EL (cell line): ENCODE measurements at regions not wholly inside any gene's neighbourhood (a gene's known extent, or its start where the extent isn't known, plus 50 kb on each side); places are given as distances from the start of the nearest gene placed in this dataset.

Experiments used
- DNase-seq: peaks from one replicate; pipeline ENCODE4 v3.0.0-alpha.2; 2016

DNA sequence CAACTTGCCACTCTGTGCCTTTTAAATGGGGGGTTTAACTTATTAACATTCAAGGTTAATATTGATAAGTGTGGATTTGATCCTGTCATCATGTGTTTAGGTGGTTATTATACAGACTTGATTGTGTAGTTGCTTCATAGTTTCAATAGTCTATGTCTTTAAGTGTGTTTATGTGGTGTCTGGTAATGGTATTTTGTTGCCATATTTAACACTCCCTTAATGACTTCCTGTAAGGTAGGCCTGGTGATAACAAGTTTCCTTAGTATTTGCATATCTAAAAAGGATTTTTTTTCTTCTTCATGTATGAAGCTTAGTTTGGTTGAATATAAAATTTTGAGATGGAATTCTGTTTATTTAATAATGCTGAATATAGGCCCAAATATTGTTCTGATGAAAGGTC is 506.0 kb upstream of the ZNF462 start:
- DNase-seq = no peak

DNA sequence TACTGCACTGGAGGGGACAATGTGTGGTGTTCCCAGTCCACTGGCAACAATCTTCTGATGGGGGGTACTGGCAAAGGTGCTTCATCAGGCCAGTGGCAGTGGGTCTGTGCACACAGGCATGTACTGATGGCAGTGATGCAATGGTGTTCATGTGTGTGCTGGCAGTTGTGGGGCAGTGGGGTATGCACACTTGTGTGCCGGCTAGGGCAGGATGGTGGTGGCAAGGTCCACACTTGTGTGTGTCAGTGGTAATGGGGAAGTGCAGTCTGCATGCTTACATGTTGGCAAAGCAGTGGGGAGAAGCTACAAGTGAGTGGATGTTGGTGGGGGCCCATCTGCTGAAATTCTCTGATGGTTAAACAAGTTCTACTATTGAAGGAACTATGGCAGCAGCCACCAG is 504.6 kb upstream of the ZNF462 start:
- DNase-seq = no peak

DNA sequence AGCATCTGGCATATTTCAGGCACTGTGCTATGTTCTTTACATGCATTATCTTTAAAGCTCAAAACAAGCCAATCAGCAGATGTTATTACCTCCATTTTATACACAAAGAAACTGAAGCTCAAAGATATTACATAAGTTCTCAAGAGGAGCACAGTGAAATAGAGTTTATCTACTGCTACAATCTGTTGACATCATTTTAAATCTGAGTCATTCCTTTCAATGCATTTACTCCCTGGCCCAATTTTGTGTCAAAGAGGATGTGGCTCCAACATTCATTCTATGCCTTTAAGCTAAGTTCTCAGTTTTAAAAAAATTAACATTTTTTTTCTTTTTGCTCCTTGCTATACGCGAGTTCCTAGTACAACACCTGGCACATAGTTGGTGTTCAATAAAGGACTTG is 486.3 kb upstream of the ZNF462 start:
- DNase-seq = peak; percentile 16

DNA sequence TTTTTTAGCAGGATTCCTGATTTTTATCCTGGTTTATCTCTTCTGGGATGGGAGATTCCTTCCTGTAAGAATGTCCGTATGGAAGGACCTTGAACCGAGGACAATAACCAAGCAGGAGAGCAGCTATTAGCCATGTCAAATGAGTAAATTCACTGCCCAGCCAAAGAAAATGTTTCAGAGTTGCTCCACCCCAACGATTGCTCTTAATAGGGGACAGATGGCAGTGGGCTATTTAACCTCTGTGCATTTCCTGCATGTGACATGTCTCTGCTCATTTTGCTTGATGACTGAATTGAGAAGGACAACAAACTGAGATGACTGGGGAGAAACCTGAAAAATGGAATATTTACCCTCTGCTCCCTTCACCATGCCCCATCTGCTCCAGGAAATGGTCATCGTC is 479.9 kb upstream of the ZNF462 start:
- no peak for DNase-seq

DNA sequence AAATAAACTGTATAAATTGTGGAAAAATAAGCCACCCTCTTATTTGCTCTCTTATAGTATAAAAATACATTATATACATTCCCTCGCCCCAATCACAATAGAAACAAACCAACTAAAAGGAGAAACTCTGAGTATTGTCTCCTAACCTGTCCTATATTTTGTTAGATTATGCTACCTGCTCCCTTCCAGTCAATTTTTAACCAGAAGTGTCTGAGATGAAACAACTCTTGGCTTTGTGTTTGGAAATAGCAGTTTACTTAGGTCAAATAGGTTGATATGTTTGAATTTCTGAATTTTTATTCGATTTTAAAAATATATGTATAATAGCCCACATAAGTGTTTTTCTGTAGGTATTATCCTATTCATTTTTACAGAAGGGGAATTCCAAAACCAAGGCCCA is 475.0 kb upstream of the ZNF462 start:
- DNase-seq = no peak

DNA sequence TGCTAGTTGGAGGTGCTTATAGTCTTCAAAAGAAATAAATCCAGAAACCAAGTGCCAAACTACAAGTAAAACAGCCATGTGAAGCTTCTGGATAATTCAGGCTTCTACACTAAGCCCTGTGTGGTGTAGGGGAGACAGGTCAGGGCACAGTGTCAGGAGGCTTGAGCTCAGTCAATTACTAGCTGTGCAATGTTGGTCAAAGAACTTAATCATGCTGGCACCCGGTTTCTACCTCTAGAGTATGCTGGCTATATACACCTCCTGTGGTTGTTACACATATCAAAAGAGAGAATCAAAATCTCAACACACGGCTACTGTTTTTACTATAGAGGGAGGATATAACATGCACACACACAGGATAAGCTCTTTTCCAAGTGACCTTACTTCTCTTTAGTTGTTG is 469.7 kb upstream of the ZNF462 start:
- no peak for DNase-seq

DNA sequence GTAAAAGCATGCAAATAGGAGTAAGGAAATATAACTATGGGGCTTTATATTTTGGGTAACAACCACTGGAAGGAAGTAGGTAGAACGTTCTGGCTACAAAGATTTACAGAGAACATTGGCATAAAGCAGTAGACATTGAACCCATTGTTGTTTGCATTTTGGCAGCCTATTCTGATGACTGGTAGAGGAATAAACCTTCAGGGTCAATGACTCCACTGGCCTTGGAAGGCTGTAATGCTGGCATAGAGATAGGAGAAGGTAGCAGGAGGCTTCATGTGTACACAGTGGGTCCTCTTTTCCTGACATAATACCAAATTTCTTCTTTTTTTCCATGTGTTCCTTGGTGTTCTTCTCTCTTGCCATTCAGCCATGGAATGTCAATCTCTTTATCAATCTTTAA is 462.8 kb upstream of the ZNF462 start:
- no peak for DNase-seq

DNA sequence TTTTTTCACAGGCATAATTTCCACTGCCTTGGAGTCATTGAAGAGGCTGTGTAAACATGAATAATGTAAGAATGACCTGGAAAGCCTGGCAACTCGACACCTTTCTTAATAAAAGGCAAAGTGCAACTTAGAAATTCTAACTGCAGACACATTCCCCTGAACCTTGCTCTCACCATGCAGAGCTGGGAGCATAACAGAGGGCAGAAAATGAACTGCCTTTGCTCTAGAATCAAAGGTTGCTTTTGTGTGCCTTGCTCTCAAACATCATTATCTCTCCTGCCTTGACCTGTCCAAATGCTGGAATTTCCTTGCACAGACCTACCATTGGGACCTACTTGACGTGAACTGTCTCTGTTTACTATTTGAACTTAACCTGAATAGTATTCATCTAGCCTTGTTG is 462.0 kb upstream of the ZNF462 start:
- no peak for DNase-seq

DNA sequence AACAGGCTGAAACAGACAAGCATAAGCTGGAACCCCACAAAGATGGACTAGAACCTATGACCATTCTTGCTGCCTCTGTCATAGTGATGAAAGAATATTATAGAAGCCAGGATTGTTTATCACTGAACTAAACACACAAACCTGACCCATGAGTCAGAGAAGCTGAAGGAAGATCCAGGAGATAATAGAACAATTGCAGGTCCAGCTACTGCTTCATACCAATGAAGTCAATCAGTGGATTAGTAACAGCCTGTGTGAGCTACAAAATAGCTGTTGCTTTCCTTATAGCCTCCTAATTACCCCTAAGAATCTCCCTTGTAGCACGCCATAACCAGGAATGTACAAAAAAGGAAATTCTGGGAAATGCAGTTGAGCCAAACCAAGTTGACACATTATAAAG is 459.9 kb upstream of the ZNF462 start:
- peak; percentile 68 for DNase-seq

DNA sequence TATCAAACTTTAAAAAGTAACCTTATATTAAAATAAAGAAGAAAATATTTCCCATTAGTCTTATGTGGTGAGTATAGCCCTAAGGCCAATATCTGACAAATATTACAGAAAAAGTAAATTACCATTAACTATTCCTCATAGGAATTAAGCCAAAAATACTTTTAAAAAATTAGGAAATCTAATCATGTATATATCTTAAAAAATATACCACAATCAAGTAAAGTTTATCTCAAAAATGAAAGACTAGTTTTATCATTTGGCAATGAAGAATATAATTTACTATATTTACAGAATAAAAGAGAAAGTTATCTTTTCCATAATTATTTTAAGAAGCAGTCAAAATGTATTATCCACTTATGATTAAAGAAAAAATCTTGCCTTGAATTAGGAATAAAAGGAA is 458.8 kb upstream of the ZNF462 start:
- DNase-seq = no peak

DNA sequence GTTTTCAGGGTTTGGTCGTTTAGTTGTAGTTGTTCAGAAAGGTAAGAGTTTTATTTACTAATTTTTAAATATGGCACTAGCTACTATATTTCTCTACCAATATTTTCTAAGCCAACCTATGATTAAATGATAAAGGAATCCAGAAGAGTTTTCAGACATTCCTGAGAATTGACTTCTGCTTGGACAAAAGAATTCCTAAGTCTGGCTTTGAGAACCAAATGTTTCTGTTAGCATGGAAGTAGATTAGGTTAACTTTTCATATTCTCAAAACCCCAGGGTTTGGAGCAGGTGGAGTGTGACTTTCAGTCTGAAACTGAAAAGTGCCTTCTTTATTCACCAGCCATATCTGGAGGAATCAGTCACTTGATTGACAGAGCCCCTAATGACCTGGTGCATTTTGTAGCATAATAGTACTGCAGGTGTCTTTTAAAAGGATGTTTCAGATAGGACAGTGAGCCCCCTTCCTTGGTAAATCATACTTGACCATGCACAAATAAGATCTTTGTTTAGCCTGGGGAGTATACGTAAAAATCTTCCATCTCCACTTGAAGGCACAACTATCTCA is 457.0 kb upstream of the ZNF462 start:
- DNase-seq = peak; percentile 14

DNA sequence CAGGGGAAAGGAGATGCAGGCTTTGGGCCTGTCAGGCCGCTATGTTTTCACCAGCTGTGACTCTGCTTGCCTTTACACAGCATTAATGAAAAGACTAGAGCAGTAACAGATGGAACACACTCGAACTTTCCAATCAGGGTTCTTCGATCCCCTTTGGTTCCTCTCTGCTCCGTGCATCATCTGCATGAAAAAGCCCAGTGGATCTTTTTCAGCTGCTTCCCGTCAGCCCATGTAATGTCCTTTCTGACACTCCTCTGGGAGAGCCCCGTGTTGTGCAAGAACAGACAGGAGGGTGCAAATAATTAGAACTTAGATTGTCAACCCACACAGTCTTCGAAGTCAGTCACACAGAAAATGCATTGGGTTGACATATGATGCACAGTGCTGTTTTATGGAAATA is 448.9 kb upstream of the ZNF462 start:
- no peak for DNase-seq

DNA sequence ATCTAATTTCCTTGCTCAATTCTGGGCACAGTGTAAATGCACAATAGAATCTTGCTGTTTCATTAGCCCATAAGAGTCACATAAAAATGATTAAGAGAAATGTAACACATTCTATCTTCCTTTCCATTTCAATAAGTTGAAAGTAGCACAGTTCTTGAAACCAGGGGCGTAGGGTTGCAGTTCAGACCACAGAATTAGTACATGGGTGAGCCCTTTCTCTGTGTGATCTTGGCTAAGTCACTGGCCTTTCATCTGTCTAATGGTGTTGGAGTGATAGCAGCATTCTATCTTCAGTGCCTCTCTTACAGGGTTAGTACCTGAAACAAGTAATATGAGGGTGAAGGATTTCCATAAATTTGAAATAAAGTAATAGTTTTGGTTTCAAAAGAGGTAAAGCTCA is 445.3 kb upstream of the ZNF462 start:
- no peak for DNase-seq

DNA sequence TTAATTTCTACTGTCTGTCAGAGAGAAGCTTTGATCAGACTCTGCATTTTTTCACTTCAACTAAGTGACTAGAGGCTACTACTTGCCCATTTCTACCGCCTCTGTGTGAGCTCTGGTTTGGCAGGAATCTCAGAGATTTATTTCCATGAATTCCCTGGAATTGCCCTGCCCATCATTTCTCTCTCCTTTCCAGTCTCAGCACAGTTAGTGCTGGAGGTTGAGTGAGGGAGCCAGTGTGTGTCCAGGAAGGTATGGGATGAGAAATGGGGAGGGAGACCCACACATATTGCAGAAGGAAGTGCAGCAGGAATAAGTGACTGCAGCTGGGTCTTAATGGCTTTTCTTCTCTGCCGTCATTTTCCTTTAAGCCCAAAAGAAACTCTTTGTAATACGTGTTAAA is 443.1 kb upstream of the ZNF462 start:
- no peak for DNase-seq

DNA sequence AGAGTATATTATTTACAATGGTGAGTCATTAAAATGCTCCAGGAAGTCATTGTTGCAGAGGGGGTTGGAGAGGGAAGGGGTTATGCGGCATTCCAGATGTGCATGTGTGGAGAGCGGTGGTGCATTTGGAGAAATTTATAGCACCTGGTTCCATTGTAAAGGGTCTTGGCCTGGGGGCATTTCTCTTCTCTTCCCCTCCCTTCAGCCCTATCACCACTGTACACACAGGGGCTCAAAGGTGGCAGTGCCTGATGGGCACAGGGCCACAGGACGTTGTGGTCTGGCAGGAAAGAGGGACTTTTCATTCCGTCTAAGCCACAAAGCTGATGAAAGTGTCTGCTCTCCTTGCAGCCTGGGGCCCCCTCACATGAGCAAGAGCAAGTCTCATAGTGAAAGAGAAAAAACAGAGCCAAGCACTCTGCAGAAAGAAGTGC is 442.4 kb upstream of the ZNF462 start:
- DNase-seq = peak; percentile 56

DNA sequence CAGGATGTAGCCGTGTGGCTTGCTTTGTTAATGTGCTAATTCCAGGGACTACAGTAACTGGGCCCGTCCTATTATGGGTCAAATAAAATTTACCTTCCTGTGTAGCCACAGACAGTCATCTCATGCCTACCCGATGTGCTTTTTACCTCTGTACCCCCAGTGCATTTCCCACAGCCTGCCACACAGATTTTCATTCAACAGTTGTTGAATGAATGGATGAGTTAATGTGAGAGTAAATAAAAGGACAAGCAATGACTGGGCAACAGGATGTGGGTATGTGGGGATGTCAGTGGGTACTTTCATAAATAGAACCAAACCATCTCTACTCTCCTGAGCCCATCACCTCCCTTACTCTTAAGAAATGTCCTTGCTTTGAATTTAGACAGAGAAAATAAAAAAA is 441.2 kb upstream of the ZNF462 start:
- DNase-seq = no peak

DNA sequence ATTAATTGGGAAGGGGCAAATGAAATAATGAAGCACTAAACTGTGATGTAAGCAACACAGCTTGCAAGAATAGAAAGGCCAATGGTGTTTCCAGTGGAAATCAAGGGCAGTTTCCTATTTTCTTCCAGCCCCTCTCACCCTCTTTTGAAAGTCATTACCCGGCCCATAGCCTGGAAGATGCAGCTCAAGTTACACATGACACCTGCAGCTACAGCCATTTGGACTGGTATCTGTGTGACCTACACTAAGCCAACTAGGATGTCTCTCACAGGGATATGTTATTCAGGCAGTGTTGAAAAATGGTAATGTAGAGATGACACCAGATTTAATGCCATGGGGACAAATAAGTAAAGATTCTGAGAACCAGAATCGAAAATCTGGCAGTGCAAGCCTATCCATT is 439.4 kb upstream of the ZNF462 start:
- DNase-seq = no peak

DNA sequence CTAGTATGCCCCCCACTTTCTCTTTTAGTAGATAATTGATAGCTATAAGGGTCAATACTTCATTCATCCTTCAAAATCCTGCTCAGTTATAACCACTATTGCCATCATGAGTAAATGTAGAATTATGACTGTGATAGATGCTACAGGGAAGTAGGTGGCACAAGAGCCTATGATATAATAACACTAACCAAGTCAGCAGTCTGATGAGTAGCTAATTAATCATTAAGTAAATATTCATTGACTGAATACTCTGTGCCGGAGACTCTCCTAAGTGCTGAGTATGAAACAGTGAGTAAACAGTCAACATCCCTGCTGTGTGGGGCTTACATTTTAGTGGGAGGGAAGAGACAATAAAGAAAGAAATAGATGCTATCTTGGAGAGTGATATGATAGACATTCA is 430.3 kb upstream of the ZNF462 start:
- no peak for DNase-seq

DNA sequence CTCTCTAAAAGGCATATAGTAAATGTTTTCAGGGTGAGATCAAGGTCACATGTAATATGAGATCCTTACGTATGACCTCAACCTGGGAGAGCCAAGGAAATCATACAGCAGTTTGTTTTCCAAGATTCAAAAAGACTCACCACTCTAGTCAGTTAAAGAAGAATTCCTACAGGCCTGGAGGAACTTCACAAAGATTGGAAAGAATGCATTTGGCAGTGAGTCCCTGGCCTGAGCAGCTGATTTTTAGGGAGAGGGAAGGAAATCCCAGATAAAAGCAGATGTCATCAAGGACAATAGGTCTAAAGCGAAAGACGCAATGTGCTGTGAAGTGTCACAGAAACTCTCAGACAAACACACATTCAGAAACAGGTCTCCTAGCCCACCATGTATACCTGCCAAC is 424.0 kb upstream of the ZNF462 start:
- peak; percentile 4 for DNase-seq

DNA sequence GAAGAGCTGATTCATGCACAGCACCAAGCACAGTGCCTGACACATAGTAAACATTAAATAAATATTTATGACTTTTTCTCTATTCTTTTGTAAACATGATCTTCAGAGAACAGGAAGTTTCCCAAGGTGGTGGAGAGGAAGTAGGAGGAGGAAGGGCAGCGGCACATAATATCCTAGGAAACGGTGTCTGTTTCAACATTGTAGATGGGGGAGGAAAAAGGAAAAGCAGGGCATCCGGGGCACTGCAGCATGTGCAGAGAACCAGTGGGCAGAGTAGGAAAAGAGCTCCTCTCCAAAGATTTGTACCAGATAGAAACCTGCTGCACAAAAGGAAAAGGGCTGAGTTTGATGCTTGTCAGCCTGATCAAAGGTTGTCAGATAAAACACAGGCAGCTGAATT is 421.7 kb upstream of the ZNF462 start:
- no peak for DNase-seq

DNA sequence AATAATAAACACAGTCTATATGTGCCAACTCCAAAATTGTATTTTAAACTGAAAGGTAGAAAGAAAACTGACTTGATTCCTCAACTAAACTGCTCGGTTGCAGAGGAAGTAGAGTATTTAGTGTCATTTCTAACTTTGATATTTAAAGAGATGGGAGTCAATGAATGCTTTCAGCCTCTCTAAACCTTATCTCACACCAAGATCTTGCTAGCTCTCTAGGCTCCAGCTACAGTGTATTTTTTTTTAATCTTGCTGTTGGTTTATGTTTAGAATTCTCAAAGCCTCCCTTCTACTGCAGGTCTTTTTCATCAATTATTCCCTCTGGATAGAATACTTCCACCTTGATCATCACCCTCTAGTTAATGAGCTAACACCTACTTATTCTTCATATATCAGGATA is 419.4 kb upstream of the ZNF462 start:
- no peak for DNase-seq

DNA sequence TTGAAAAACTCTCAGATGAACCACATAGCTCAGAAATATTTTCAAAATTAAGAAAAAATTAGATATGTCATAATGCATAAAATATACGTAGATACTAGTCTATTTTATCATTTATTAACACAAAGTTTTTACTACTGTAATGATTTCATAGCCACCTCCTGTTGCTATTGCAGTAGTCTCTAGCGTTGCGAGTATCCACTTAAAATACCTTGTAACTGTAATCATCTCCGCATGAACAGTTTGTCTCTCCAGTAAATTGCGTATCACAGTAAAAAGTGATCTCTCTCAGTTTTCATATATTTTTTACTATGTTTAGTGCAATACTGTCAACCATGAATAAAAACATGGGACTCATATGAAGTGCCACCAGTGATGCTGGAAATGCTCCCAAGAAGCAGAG is 417.9 kb upstream of the ZNF462 start:
- no peak for DNase-seq

DNA sequence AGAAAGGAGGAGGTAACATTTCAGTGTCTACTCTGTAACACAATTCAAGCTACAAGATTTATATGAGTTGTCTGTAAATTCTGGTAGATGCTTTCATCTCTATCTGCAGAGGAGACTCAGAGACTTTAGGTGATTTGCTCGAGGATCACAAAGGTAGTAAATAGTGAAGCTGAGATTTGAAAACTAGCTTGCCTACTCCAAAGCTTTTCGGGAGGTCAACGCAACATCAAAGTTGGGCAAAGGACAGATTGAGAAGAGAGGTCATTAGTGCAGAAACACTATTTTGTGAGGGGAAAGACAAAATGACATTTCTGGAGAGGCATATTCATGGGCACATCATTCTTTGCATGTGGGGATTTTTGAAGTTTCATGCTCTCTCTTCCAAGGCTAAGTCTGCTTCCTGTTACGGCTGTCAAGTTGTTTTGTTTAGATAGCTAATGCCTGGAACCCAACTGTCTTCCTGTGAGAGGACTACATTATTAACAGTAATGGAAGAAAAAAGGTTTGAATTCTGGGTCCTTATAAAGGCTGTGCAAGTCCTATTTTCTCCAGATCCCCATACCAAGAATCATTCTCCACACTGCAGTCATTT is 413.5 kb upstream of the ZNF462 start:
- no peak for DNase-seq

DNA sequence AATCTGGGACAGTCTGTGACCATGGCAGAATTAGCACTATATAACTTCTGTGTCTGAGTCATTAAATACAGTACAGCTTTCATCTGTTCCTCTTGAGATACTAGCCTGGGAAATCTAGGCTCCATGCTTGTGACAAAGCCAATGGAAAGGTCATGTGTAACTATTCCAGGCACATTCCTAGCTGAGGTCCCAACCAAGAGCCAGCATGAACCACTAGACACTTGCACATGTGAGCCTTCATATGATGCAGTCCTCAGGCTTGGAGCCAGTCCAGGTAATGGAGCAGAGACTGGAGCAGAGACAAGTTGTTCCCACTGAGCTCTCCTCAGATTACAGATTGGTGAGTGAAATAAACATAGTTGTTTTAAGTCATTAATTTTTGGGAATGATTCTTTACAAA is 412.4 kb upstream of the ZNF462 start:
- DNase-seq = no peak

DNA sequence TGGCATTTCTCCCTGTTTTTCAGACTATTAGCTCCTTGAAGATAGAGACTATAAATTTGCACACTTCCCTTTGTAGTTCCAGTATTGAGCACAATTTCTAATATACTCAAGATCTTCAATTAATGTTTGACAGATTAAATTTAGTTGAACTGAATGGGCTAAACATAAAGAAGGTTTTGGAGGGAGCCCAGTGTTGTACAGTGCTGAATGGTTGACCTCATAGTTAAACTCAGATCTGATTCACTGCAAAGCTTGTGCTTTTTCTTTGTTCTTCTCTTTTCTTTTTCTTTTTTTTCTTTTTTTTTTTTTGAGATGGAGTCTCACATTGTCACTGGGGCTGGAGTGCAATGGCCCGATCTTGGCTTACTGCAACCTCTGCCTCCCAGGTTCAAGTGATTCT is 411.7 kb upstream of the ZNF462 start:
- DNase-seq = no peak

DNA sequence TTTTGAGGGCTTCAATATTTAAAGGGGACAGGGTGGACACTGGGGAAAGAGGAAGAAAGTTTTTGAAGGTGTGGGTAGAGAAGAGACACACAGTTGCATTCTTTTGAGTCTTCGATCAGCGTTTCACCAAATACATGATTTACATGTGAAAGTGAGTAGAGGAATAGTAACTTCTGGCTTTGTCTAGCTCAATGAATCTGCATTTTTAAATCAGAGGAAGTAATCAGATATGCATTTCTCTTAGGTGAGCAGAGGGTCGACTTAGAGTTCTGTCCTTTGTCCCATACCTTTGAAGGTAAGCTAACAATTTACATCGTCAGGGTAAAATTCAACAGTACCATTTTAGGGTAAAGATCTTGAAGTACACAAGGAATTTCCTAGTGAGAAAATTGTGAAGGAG is 406.4 kb upstream of the ZNF462 start:
- no peak for DNase-seq
